Fibroblast of lung (primary cell): ENCODE measurements at regions not wholly inside any gene's neighbourhood (a gene's known extent, or its start where the extent isn't known, plus 50 kb on each side); places are given as distances from the start of the nearest gene placed in this dataset.
A peak's percentile ranks its signal among the peaks of the same experiment; 100 is the strongest.

ENCODE experiments used
- DNase-seq, 2 donors: peaks; one replicate each; pipeline versions ENCODE4 v3.0.0 to v3.0.0-alpha.2; 2010; ENCODE audit warnings: low read depth in 2 of 2
- H2AFZ ChIP-seq: 2 replicates; pipeline ENCODE4 v1.5.1; 2012; ENCODE audit warnings: low read length, control low read depth, inconsistent platforms
- H3K27ac ChIP-seq: 2 replicates; pipeline ENCODE4 v1.5.1; 2011; ENCODE audit warnings: low read length, control low read depth; ENCODE audit not compliant: insufficient read depth
- H3K27me3 ChIP-seq: 2 replicates; pipeline ENCODE4 v1.5.1; 2011; ENCODE audit warnings: mild to moderate bottlenecking, low read length; ENCODE audit not compliant: control insufficient read depth, insufficient read depth
- H3K36me3 ChIP-seq: 2 replicates; pipeline ENCODE4 v1.5.1; 2011; ENCODE audit warnings: low read length; ENCODE audit not compliant: control insufficient read depth, insufficient read depth
- H3K4me1 ChIP-seq: 2 replicates; pipeline ENCODE4 v1.5.1; 2011; ENCODE audit warnings: low read length; ENCODE audit not compliant: control insufficient read depth, insufficient read depth; ENCODE audit errors: extremely low read depth
- H3K4me2 ChIP-seq: 2 replicates; pipeline ENCODE4 v1.5.1; 2011; ENCODE audit warnings: low read length, control low read depth; ENCODE audit not compliant: insufficient read depth; ENCODE audit errors: extremely low read depth
- H3K4me3 ChIP-seq, 4 experiments: fragments of 200-600 bp in 1 of 4; sonication (generic) in 1 of 4; replicated peaks in 1 of 4; 2 replicates each; pipeline ENCODE4 v1.5.1; 2011 to 2016; ENCODE audit warnings: low read length in 4 of 4, low read depth in 3 of 4, mild to moderate bottlenecking in 3 of 4, control low read depth in 2 of 4, inconsistent platforms in 1 of 4, mixed read lengths in 1 of 4; ENCODE audit not compliant: insufficient read depth in 1 of 4; ENCODE audit errors: control extremely low read depth in 1 of 4
- H3K79me2 ChIP-seq: 2 replicates; pipeline ENCODE4 v1.5.1; 2012; ENCODE audit warnings: mild to moderate bottlenecking, low read length, inconsistent platforms; ENCODE audit not compliant: control insufficient read depth, insufficient read depth
- H3K9ac ChIP-seq: 2 replicates; pipeline ENCODE4 v1.5.1; 2011; ENCODE audit warnings: mild to moderate bottlenecking, low read length, control low read depth; ENCODE audit not compliant: insufficient read depth
- H3K9me3 ChIP-seq: 2 replicates; pipeline ENCODE4 v1.5.1; 2012; ENCODE audit warnings: low read depth, low read length; ENCODE audit not compliant: control insufficient read depth, insufficient read depth
- H4K20me1 ChIP-seq: 2 replicates; pipeline ENCODE4 v1.5.1; 2011; ENCODE audit warnings: low read length; ENCODE audit not compliant: control insufficient read depth, insufficient read depth; ENCODE audit errors: extremely low read depth
- CTCF ChIP-seq, 2 donors: IDR thresholded peaks in 1 of 2; conservative IDR thresholded peaks in 1 of 2; 1 replicate in 1 of 2; 2 replicates in 1 of 2; pipeline ENCODE4 v1.5.1; 2011 to 2012; ENCODE audit warnings: low read length in 2 of 2, control low read depth in 1 of 2, inconsistent platforms in 1 of 2, low read depth in 1 of 2, mild to moderate bottlenecking in 1 of 2
- EZH2 ChIP-seq: IDR thresholded peaks from 2 replicates; pipeline ENCODE4 v1.5.1; 2012; ENCODE audit warnings: low read length, control low read depth, mild to moderate bottlenecking; ENCODE audit errors: missing control alignments

GRCh38 chr15:93703092-93703739, 528.1 kb upstream of the MCTP2 start:
- H3K4me2 ChIP-seq = no peak overlapping the region
- no peaks in the 10 kb centered on the region for H4K20me1 ChIP-seq
- no peak overlapping the region for H3K4me3 ChIP-seq
- no peak overlapping the region for H2AFZ ChIP-seq
- no peak overlapping the region for H3K9ac ChIP-seq
- no peaks in the 10 kb centered on the region for H3K79me2 ChIP-seq
- no peak for TF ChIP-seq EZH2
- H3K9me3 ChIP-seq = no peaks in the 10 kb centered on the region
- H3K36me3 ChIP-seq = no peaks in the 10 kb centered on the region
- H3K27ac ChIP-seq = no peak overlapping the region
- no peaks in the 10 kb centered on the region for H3K4me1 ChIP-seq
- peak in 1 of 2 donors; percentile 19 for DNase-seq
- no peaks in the 10 kb centered on the region for H3K27me3 ChIP-seq

- Histone ChIP-seq H3K4me1 (no peaks in the 10 kb centered on the region), H3K9ac (no peak overlapping the region), H3K36me3 (no peaks in the 10 kb centered on the region), H3K9me3 (no peaks in the 10 kb centered on the region), H2AFZ (no peak overlapping the region), H3K27ac (no peak overlapping the region), H3K27me3 (no peaks in the 10 kb centered on the region), H3K4me2 (no peak overlapping the region), H3K4me3 (no peak overlapping the region), H4K20me1 (no peaks in the 10 kb centered on the region), H3K79me2 (no peaks in the 10 kb centered on the region)
- no peak for DNase-seq
- no peak for TF ChIP-seq CTCF (conservative IDR thresholded peaks at IDR 0.05 in 1 of 2, IDR thresholded peaks at IDR 0.05 in 1 of 2; ENCODE audit: low read depth in 1 of 2, low read length in 2 of 2)
- TF ChIP-seq EZH2 = no peak
Observed at GRCh38 chr15:93700051-93700450, 531.3 kb upstream of the MCTP2 start.

- Histone ChIP-seq H3K4me1 (no peaks in the 10 kb centered on the region), H3K27ac (no peak overlapping the region), H3K36me3 (no peaks in the 10 kb centered on the region), H3K79me2 (no peaks in the 10 kb centered on the region), H3K27me3 (no peaks in the 10 kb centered on the region), H3K9ac (no peak overlapping the region), H3K9me3 (no peaks in the 10 kb centered on the region), H3K4me2 (no peak overlapping the region), H4K20me1 (no peaks in the 10 kb centered on the region), H2AFZ (no peak overlapping the region), H3K4me3 (no peak overlapping the region)
- DNase-seq = no peak
- TF ChIP-seq EZH2 (no peak), CTCF (conservative IDR thresholded peaks at IDR 0.05 in 1 of 2, IDR thresholded peaks at IDR 0.05 in 1 of 2; ENCODE audit: low read depth in 1 of 2, low read length in 2 of 2) (no peak)
Observed at GRCh38 chr15:93694033-93694432, 537.3 kb upstream of the MCTP2 start.
